Trophoblast cell (in vitro differentiated cells and primary cell): ENCODE measurements at regions not wholly inside any gene's neighbourhood (a gene's known extent, or its start where the extent isn't known, plus 50 kb on each side); places are given as distances from the start of the nearest gene placed in this dataset.

Source experiments
- DNase-seq, 2 donors: peaks; one replicate each; pipeline ENCODE4 v3.0.0-alpha.2; 2016
- H2AFZ ChIP-seq: 2 replicates; pipeline ENCODE4 v1.6.1; 2013; ENCODE audit warnings: low read length, moderate library complexity, mild to moderate bottlenecking; ENCODE audit not compliant: insufficient read depth, poor library complexity
- H2AK5ac ChIP-seq: 2 replicates; pipeline ENCODE4 v1.6.1; 2013; ENCODE audit warnings: mild to moderate bottlenecking, low read length
- H2BK120ac ChIP-seq: 2 replicates; pipeline ENCODE4 v1.6.1; 2013; ENCODE audit warnings: low read length, mild to moderate bottlenecking, moderate library complexity; ENCODE audit not compliant: insufficient read depth, poor library complexity
- H2BK12ac ChIP-seq: 2 replicates; pipeline ENCODE4 v1.6.1; 2013; ENCODE audit warnings: mild to moderate bottlenecking, low read length, moderate library complexity
- H2BK5ac ChIP-seq: 2 replicates; pipeline ENCODE4 v1.6.1; 2013; ENCODE audit warnings: low read length, low read depth, moderate library complexity, mild to moderate bottlenecking; ENCODE audit not compliant: poor library complexity
- H3K14ac ChIP-seq: 2 replicates; pipeline ENCODE4 v1.6.1; 2013; ENCODE audit warnings: mild to moderate bottlenecking, low read length
- H3K18ac ChIP-seq: 2 replicates; pipeline ENCODE4 v1.6.1; 2013; ENCODE audit warnings: mild to moderate bottlenecking, low read length
- H3K23ac ChIP-seq: 2 replicates; pipeline ENCODE4 v1.6.1; 2013; ENCODE audit warnings: low read length
- H3K27ac ChIP-seq: 2 replicates; pipeline ENCODE4 v1.5.1; 2013; ENCODE audit warnings: low read depth, mild to moderate bottlenecking, inconsistent platforms, low read length, moderate library complexity
- H3K27me3 ChIP-seq: 2 replicates; pipeline ENCODE4 v1.6.1; 2013; ENCODE audit warnings: inconsistent platforms, mild to moderate bottlenecking, low read length, moderate library complexity; ENCODE audit not compliant: insufficient read depth
- H3K36me3 ChIP-seq, 2 experiments: 1 replicate in 1 of 2; 2 replicates in 1 of 2; pipeline ENCODE4 v1.6.1; 2013; ENCODE audit warnings: low read length in 2 of 2, mild to moderate bottlenecking in 2 of 2, moderate library complexity in 1 of 2; ENCODE audit not compliant: insufficient read depth in 2 of 2, control insufficient read depth in 1 of 2
- H3K4ac ChIP-seq: 2 replicates; pipeline ENCODE4 v1.6.1; 2013; ENCODE audit warnings: low read depth, mild to moderate bottlenecking, low read length, moderate library complexity
- H3K4me1 ChIP-seq, 2 experiments: 1 replicate in 1 of 2; 2 replicates in 1 of 2; pipeline ENCODE4 v1.6.1; 2013; ENCODE audit warnings: low read length in 2 of 2, mild to moderate bottlenecking in 2 of 2, moderate library complexity in 1 of 2; ENCODE audit not compliant: insufficient read depth in 2 of 2, control insufficient read depth in 1 of 2
- H3K4me2 ChIP-seq: 2 replicates; pipeline ENCODE4 v1.6.1; 2013; ENCODE audit warnings: inconsistent platforms, mild to moderate bottlenecking, low read length, moderate library complexity
- H3K4me3 ChIP-seq: 2 replicates; pipeline ENCODE4 v1.5.1; 2013; ENCODE audit warnings: mild to moderate bottlenecking, low read depth, low read length, inconsistent platforms
- H3K79me1 ChIP-seq: one replicate; pipeline ENCODE4 v1.6.1; 2013; ENCODE audit warnings: low read length
- H3K79me2 ChIP-seq: 2 replicates; pipeline ENCODE4 v1.6.1; 2013; ENCODE audit warnings: low read length, mild to moderate bottlenecking; ENCODE audit not compliant: control insufficient read depth, insufficient read depth, poor library complexity
- H3K9ac ChIP-seq: 2 replicates; pipeline ENCODE4 v1.6.1; 2013; ENCODE audit warnings: mild to moderate bottlenecking, low read length
- H3K9me3 ChIP-seq: 2 replicates; pipeline ENCODE4 v1.6.1; 2013; ENCODE audit warnings: low read depth, mild to moderate bottlenecking, control low read depth, inconsistent platforms, low read length; ENCODE audit not compliant: insufficient read depth
- H4K12ac ChIP-seq: 2 replicates; pipeline ENCODE4 v1.6.1; 2013; ENCODE audit warnings: low read depth, mild to moderate bottlenecking, low read length, moderate library complexity
- H4K8ac ChIP-seq: 2 replicates; pipeline ENCODE4 v1.6.1; 2013; ENCODE audit warnings: low read depth, mild to moderate bottlenecking, low read length, moderate library complexity
- H4K91ac ChIP-seq: one replicate; pipeline ENCODE4 v1.6.1; 2013; ENCODE audit warnings: low read depth, mild to moderate bottlenecking, low read length, moderate library complexity
- WGBS: extraction: QIAGEN DNeasy Blood & Tissue Kit; methylation state at CpG from one replicate; pipeline ENCODE4 v1.1.7; 2013; ENCODE audit warnings: missing lambda C conversion rate; ENCODE audit not compliant: insufficient read length, insufficient coverage; ENCODE audit errors: extremely low coverage; 5-methylcytosine and 5-hydroxymethylcytosine counted together

- no peak overlapping the region for H2AK5ac ChIP-seq
- no peaks in the 10 kb centered on the region for H3K36me3 ChIP-seq
- H3K79me1 ChIP-seq: no peaks in the 10 kb centered on the region
- no peak overlapping the region for H2BK12ac ChIP-seq
- no peaks in the 10 kb centered on the region for H3K27me3 ChIP-seq
- H3K9ac ChIP-seq: no peak overlapping the region
- DNase-seq: no peak
- no peaks in the 10 kb centered on the region for H3K79me2 ChIP-seq
- no peak overlapping the region for H3K23ac ChIP-seq
- WGBS: no CpG with 5 or more reads among the region's 4 CpGs
- no peak overlapping the region for H2AFZ ChIP-seq
- H3K4me3 ChIP-seq: no peak overlapping the region
- no peak overlapping the region for H2BK120ac ChIP-seq
- H4K8ac ChIP-seq: no peak overlapping the region
- no peak overlapping the region for H3K4me2 ChIP-seq
- H3K4me1 ChIP-seq: no peaks in the 10 kb centered on the region
- H3K14ac ChIP-seq: no peak overlapping the region
- no peaks in the 10 kb centered on the region for H3K9me3 ChIP-seq
- no peak overlapping the region for H2BK5ac ChIP-seq
- no peak overlapping the region for H3K4ac ChIP-seq
- no peak overlapping the region for H4K91ac ChIP-seq
- no peak overlapping the region for H3K27ac ChIP-seq
- no peak overlapping the region for H4K12ac ChIP-seq
- H3K18ac ChIP-seq: no peak overlapping the region
Measured at GRCh38 chr3:102353148-102353547, 81.7 kb upstream of the ZPLD1 start.

- H2AK5ac ChIP-seq: no peak overlapping the region
- H3K27me3 ChIP-seq: no peaks in the 10 kb centered on the region
- no peak overlapping the region for H4K8ac ChIP-seq
- WGBS: no CpG with 5 or more reads among the region's 1 CpG
- H3K18ac ChIP-seq: no peak overlapping the region
- H4K91ac ChIP-seq: no peak overlapping the region
- peak; percentile 1 to 20 for DNase-seq
- H3K23ac ChIP-seq: no peak overlapping the region
- H4K12ac ChIP-seq: no peak overlapping the region
- no peak overlapping the region for H3K4me2 ChIP-seq
- H3K9ac ChIP-seq: no peak overlapping the region
- no peak overlapping the region for H2BK120ac ChIP-seq
- no peaks in the 10 kb centered on the region for H3K79me2 ChIP-seq
- no peak overlapping the region for H3K27ac ChIP-seq
- no peak overlapping the region for H2BK12ac ChIP-seq
- H3K9me3 ChIP-seq: no peaks in the 10 kb centered on the region
- no peak overlapping the region for H3K14ac ChIP-seq
- no peak overlapping the region for H2AFZ ChIP-seq
- H2BK5ac ChIP-seq: no peak overlapping the region
- H3K79me1 ChIP-seq: no peaks in the 10 kb centered on the region
- H3K4me3 ChIP-seq: no peak overlapping the region
- no peaks in the 10 kb centered on the region for H3K4me1 ChIP-seq
- no peak overlapping the region for H3K4ac ChIP-seq
- H3K36me3 ChIP-seq: no peaks in the 10 kb centered on the region
Measured at GRCh38 chr3:102353805-102354204, 81.0 kb upstream of the ZPLD1 start.

- no peak overlapping the region for H3K4ac ChIP-seq
- DNase-seq: peak; percentile 8 to 49
- H4K8ac ChIP-seq: no peak overlapping the region
- H3K4me2 ChIP-seq: no peak overlapping the region
- H4K91ac ChIP-seq: no peak overlapping the region
- H3K14ac ChIP-seq: no peak overlapping the region
- H3K36me3 ChIP-seq: no peaks in the 10 kb centered on the region
- H3K27me3 ChIP-seq: no peaks in the 10 kb centered on the region
- H2AFZ ChIP-seq: no peak overlapping the region
- H3K27ac ChIP-seq: no peak overlapping the region
- H3K79me2 ChIP-seq: no peaks in the 10 kb centered on the region
- no peak overlapping the region for H4K12ac ChIP-seq
- no peak overlapping the region for H2BK120ac ChIP-seq
- no peaks in the 10 kb centered on the region for H3K4me1 ChIP-seq
- no peak overlapping the region for H3K4me3 ChIP-seq
- no peak overlapping the region for H2BK12ac ChIP-seq
- H3K9me3 ChIP-seq: no peaks in the 10 kb centered on the region
- no peak overlapping the region for H3K18ac ChIP-seq
- H2AK5ac ChIP-seq: no peak overlapping the region
- no peaks in the 10 kb centered on the region for H3K79me1 ChIP-seq
- H2BK5ac ChIP-seq: no peak overlapping the region
- no peak overlapping the region for H3K9ac ChIP-seq
- H3K23ac ChIP-seq: no peak overlapping the region
Measured at GRCh38 chr3:102354818-102355515, 79.8 kb upstream of the ZPLD1 start.

- no peak overlapping the region for H4K91ac ChIP-seq
- H3K36me3 ChIP-seq: no peaks in the 10 kb centered on the region
- no peak overlapping the region for H3K9ac ChIP-seq
- no peak overlapping the region for H4K8ac ChIP-seq
- no peak overlapping the region for H3K4ac ChIP-seq
- H3K9me3 ChIP-seq: no peaks in the 10 kb centered on the region
- H2BK12ac ChIP-seq: no peak overlapping the region
- H3K27me3 ChIP-seq: no peaks in the 10 kb centered on the region
- H2AFZ ChIP-seq: no peak overlapping the region
- H3K27ac ChIP-seq: no peak overlapping the region
- no peak overlapping the region for H3K14ac ChIP-seq
- no peak overlapping the region for H3K18ac ChIP-seq
- no CpG with 5 or more reads among the region's 2 CpGs for WGBS
- H4K12ac ChIP-seq: no peak overlapping the region
- no peak overlapping the region for H3K4me3 ChIP-seq
- no peak overlapping the region for H3K4me2 ChIP-seq
- no peak overlapping the region for H2AK5ac ChIP-seq
- H3K79me2 ChIP-seq: no peaks in the 10 kb centered on the region
- no peaks in the 10 kb centered on the region for H3K4me1 ChIP-seq
- peak; percentile 42 to 76 for DNase-seq
- no peak overlapping the region for H3K23ac ChIP-seq
- H3K79me1 ChIP-seq: no peaks in the 10 kb centered on the region
- no peak overlapping the region for H2BK120ac ChIP-seq
- no peak overlapping the region for H2BK5ac ChIP-seq
Measured at GRCh38 chr3:102356506-102356905, 78.3 kb upstream of the ZPLD1 start.
